Naive thymus-derived CD4-positive, alpha-beta T cell (primary cell): ENCODE measurements at regions not wholly inside any gene's neighbourhood (a gene's known extent, or its start where the extent isn't known, plus 50 kb on each side); places are given as distances from the start of the nearest gene placed in this dataset.

ENCODE experiments used
- ATAC-seq: fragments of 150-1000 bp; cut with Tn5 transposase; 2 replicates; pipeline ENCODE4 v1.10.0; 2021; ENCODE audit warnings: mild to moderate bottlenecking, moderate library complexity
- CTCF ChIA-PET: fragments of 350-600 bp; sonication (Branson Sonifier 250); formaldehyde crosslinking; loops from one replicate; lab custom pipeline; 2021; ENCODE audit warnings: antibody characterized with exemption; lab: Charles Lee
- POLR2A ChIA-PET: fragments of 350-600 bp; sonication (Branson Sonifier 250); formaldehyde crosslinking; loops from one replicate; lab custom pipeline; 2021; ENCODE audit warnings: antibody characterized with exemption, inconsistent platforms; lab: Charles Lee
- DNase-seq, 9 donors: peaks; one replicate each; pipeline versions ENCODE4 v3.0.0 to v3.0.0-alpha.2; 2020 to 2022; ENCODE audit warnings: mixed read lengths in 1 of 9
- H3K27ac ChIP-seq: one replicate; pipeline ENCODE4 v1.7.0; 2013; ENCODE audit warnings: mild to moderate bottlenecking, low read depth, low read length, moderate library complexity
- H3K27me3 ChIP-seq, 2 donors: one replicate each; pipeline ENCODE4 v1.7.0; 2013; ENCODE audit warnings: low read length in 2 of 2, mild to moderate bottlenecking in 2 of 2, moderate library complexity in 2 of 2; ENCODE audit not compliant: control insufficient read depth in 2 of 2, insufficient read depth in 2 of 2
- H3K36me3 ChIP-seq, 3 experiments: 1 replicate in 2 of 3; 2 replicates in 1 of 3; pipeline ENCODE4 v1.7.0; 2013; ENCODE audit warnings: low read length in 3 of 3, mild to moderate bottlenecking in 3 of 3, moderate library complexity in 1 of 3; ENCODE audit not compliant: insufficient read depth in 3 of 3, control insufficient read depth in 2 of 3
- H3K4me1 ChIP-seq, 2 donors: one replicate each; pipeline ENCODE4 v1.7.0; 2013; ENCODE audit warnings: low read length in 2 of 2, mild to moderate bottlenecking in 2 of 2, moderate library complexity in 1 of 2; ENCODE audit not compliant: control insufficient read depth in 2 of 2, insufficient read depth in 2 of 2
- H3K4me3 ChIP-seq: 2 replicates; pipeline ENCODE4 v1.7.0; 2013; ENCODE audit warnings: mild to moderate bottlenecking, low read length
- H3K9me3 ChIP-seq, 3 experiments: 1 replicate in 2 of 3; 2 replicates in 1 of 3; pipeline ENCODE4 v1.7.0; 2013; ENCODE audit warnings: low read length in 3 of 3; ENCODE audit not compliant: control insufficient read depth in 2 of 3
- H3K27ac Mint-ChIP-seq, 9 donors: one replicate each; pipeline ENCODE4 v1.8.0; 2020 to 2022; ENCODE audit warnings: mixed read lengths in 9 of 9, mild to moderate bottlenecking in 8 of 9, moderate library complexity in 5 of 9, inconsistent platforms in 2 of 9
- H3K27me3 Mint-ChIP-seq, 5 donors: one replicate each; pipeline ENCODE4 v1.8.0; 2021 to 2022; ENCODE audit warnings: mixed read lengths in 5 of 5, mild to moderate bottlenecking in 1 of 5
- H3K36me3 Mint-ChIP-seq, 5 donors: one replicate each; pipeline ENCODE4 v1.8.0; 2020 to 2022; ENCODE audit warnings: mixed read lengths in 5 of 5, mild to moderate bottlenecking in 3 of 5, inconsistent platforms in 1 of 5
- H3K4me1 Mint-ChIP-seq, 7 donors: one replicate each; pipeline ENCODE4 v1.8.0; 2020 to 2022; ENCODE audit warnings: mixed read lengths in 7 of 7, mild to moderate bottlenecking in 3 of 7, inconsistent platforms in 1 of 7
- H3K4me3 Mint-ChIP-seq, 10 donors: one replicate each; pipeline ENCODE4 v1.8.0; 2020 to 2022; ENCODE audit warnings: mild to moderate bottlenecking in 10 of 10, mixed read lengths in 10 of 10, moderate library complexity in 6 of 10, inconsistent platforms in 2 of 10
- H3K9me3 Mint-ChIP-seq, 11 donors: one replicate each; pipeline ENCODE4 v1.8.0; 2020 to 2022; ENCODE audit warnings: mixed read lengths in 11 of 11, mild to moderate bottlenecking in 4 of 11, inconsistent platforms in 1 of 11, moderate library complexity in 1 of 11
- intact Hi-C, 2 donors: fragments of 100-400 bp; cut with micrococcal nuclease; formaldehyde crosslinking; loops; one replicate each; pipeline ENCODE4 v1.15.1; 2023

- POLR2A ChIA-PET: no interaction called here
- CTCF ChIA-PET: no interaction called here
- H3K4me3 Mint-ChIP-seq: no peak overlapping the region
Observed at GRCh38 chr1:29482064-29482463, 245.7 kb downstream of the PTPRU start.

GRCh38 chr1:29481031-29481430, 244.7 kb downstream of the PTPRU start:
- Histone ChIP-seq H3K27ac (no peak overlapping the region), H3K4me1 (no peaks in the 10 kb centered on the region), H3K4me3 (no peak overlapping the region), H3K9me3 (peaks cover 0 to 4% (median 0%) of the 10 kb centered on the region in 3 experiments), H3K36me3 (no peaks in the 10 kb centered on the region), H3K27me3 (peaks cover 0 to 4% of the 10 kb centered on the region in 2 donors)
- ATAC-seq (no peak), DNase-seq (no peak)
- no peaks in the 10 kb centered on the region for H3K36me3 Mint-ChIP-seq
- CTCF ChIA-PET: no interaction called here
- no peak overlapping the region for H3K27ac Mint-ChIP-seq
- peaks cover 34 to 44% (median 40%) of the 10 kb centered on the region in 5 donors for H3K27me3 Mint-ChIP-seq
- H3K4me1 Mint-ChIP-seq: no peaks in the 10 kb centered on the region
- peaks cover 0 to 7% (median 0%) of the 10 kb centered on the region in 11 donors for H3K9me3 Mint-ChIP-seq
- intact Hi-C loops: no loop called here
- no peak overlapping the region for H3K4me3 Mint-ChIP-seq
- POLR2A ChIA-PET: no interaction called here

More at GRCh38 chr1:29482064-29482463, 245.7 kb downstream of the PTPRU start:
- intact Hi-C loops: no loop called here
- Mint-ChIP-seq H3K27ac (no peak overlapping the region), H3K27me3 (peaks cover 24 to 36% (median 34%) of the 10 kb centered on the region in 5 donors), H3K36me3 (no peaks in the 10 kb centered on the region), H3K9me3 (peaks cover 0 to 7% (median 0%) of the 10 kb centered on the region in 11 donors), H3K4me1 (no peaks in the 10 kb centered on the region)
- Histone ChIP-seq H3K4me1 (no peaks in the 10 kb centered on the region), H3K4me3 (no peak overlapping the region), H3K27me3 (peaks cover 0 to 4% of the 10 kb centered on the region in 2 donors), H3K9me3 (peaks cover 0 to 4% (median 0%) of the 10 kb centered on the region in 3 experiments), H3K36me3 (no peaks in the 10 kb centered on the region), H3K27ac (no peak overlapping the region)
- ATAC-seq: no peak
- no peak for DNase-seq

- Histone ChIP-seq H3K4me1 (no peaks in the 10 kb centered on the region), H3K9me3 (peaks cover 0 to 4% (median 0%) of the 10 kb centered on the region in 3 experiments), H3K4me3 (no peak overlapping the region), H3K27ac (no peak overlapping the region), H3K27me3 (peaks cover 0 to 4% of the 10 kb centered on the region in 2 donors), H3K36me3 (no peaks in the 10 kb centered on the region)
- H3K4me1 Mint-ChIP-seq: no peaks in the 10 kb centered on the region
- H3K9me3 Mint-ChIP-seq: peaks cover 0 to 8% (median 1%) of the 10 kb centered on the region in 11 donors
- H3K4me3 Mint-ChIP-seq: no peak overlapping the region
- peaks cover 43 to 56% (median 49%) of the 10 kb centered on the region in 5 donors for H3K27me3 Mint-ChIP-seq
- no peak overlapping the region for H3K27ac Mint-ChIP-seq
- ChIA-PET CTCF (no interaction called here), POLR2A (no interaction called here)
- ATAC-seq (no peak), DNase-seq (no peak)
- no peaks in the 10 kb centered on the region for H3K36me3 Mint-ChIP-seq
- intact Hi-C loops: no loop called here
Observed at GRCh38 chr1:29478879-29479278, 242.6 kb downstream of the PTPRU start.

GRCh38 chr1:29478151-29478791, 241.9 kb downstream of the PTPRU start:
- no peak overlapping the region for H3K4me3 Mint-ChIP-seq
- DNase-seq (no peak), ATAC-seq (no peak)
- Histone ChIP-seq H3K9me3 (peaks cover 0 to 4% (median 0%) of the 10 kb centered on the region in 3 experiments), H3K36me3 (no peaks in the 10 kb centered on the region), H3K4me1 (no peaks in the 10 kb centered on the region), H3K27ac (no peak overlapping the region), H3K27me3 (peaks cover 0 to 4% of the 10 kb centered on the region in 2 donors), H3K4me3 (no peak overlapping the region)
- no peak overlapping the region for H3K27ac Mint-ChIP-seq
- H3K36me3 Mint-ChIP-seq: no peaks in the 10 kb centered on the region
- peaks cover 43 to 61% (median 53%) of the 10 kb centered on the region in 5 donors for H3K27me3 Mint-ChIP-seq
- POLR2A ChIA-PET: no interaction called here
- intact Hi-C loops: no loop called here
- CTCF ChIA-PET: no interaction called here
- H3K9me3 Mint-ChIP-seq: peaks cover 0 to 8% (median 1%) of the 10 kb centered on the region in 11 donors
- no peaks in the 10 kb centered on the region for H3K4me1 Mint-ChIP-seq

- intact Hi-C loops: no loop called here
- H3K27ac Mint-ChIP-seq: no peak overlapping the region
- H3K36me3 Mint-ChIP-seq: no peaks in the 10 kb centered on the region
- Histone ChIP-seq H3K36me3 (no peaks in the 10 kb centered on the region), H3K9me3 (no peaks in the 10 kb centered on the region), H3K27ac (no peak overlapping the region), H3K4me1 (no peaks in the 10 kb centered on the region), H3K4me3 (no peak overlapping the region), H3K27me3 (peaks cover 0 to 4% of the 10 kb centered on the region in 2 donors)
- ATAC-seq (no peak), DNase-seq (no peak)
- H3K4me1 Mint-ChIP-seq: no peaks in the 10 kb centered on the region
- POLR2A ChIA-PET: no interaction called here
- CTCF ChIA-PET: no interaction called here
- H3K9me3 Mint-ChIP-seq: peaks cover 0 to 6% (median 0%) of the 10 kb centered on the region in 11 donors
- peaks cover 52 to 61% (median 56%) of the 10 kb centered on the region in 5 donors for H3K27me3 Mint-ChIP-seq
- H3K4me3 Mint-ChIP-seq: no peak overlapping the region
Observed at GRCh38 chr1:29475326-29475725, 239.0 kb downstream of the PTPRU start.

GRCh38 chr1:29474274-29475244, 238.2 kb downstream of the PTPRU start:
- Mint-ChIP-seq H3K4me3 (no peak overlapping the region), H3K27me3 (peaks cover 49 to 63% (median 60%) of the 10 kb centered on the region in 5 donors), H3K27ac (no peak overlapping the region), H3K36me3 (no peaks in the 10 kb centered on the region), H3K4me1 (no peaks in the 10 kb centered on the region), H3K9me3 (peaks cover 0 to 6% (median 0%) of the 10 kb centered on the region in 11 donors)
- intact Hi-C loops: no loop called here
- peaks cover 0 to 4% of the 10 kb centered on the region in 2 donors for H3K27me3 ChIP-seq
- DNase-seq (no peak), ATAC-seq (no peak)
- ChIA-PET POLR2A (no interaction called here), CTCF (no interaction called here)
- H3K4me1 ChIP-seq: no peaks in the 10 kb centered on the region
- H3K36me3 ChIP-seq: no peaks in the 10 kb centered on the region
- H3K4me3 ChIP-seq: no peak overlapping the region
- H3K9me3 ChIP-seq: no peaks in the 10 kb centered on the region
- no peak overlapping the region for H3K27ac ChIP-seq
